ENCODE measurements at regions not wholly inside any gene's neighbourhood (a gene's known extent, or its start where the extent isn't known, plus 50 kb on each side); places are given as distances from the start of the nearest gene placed in this dataset.

DNA sequence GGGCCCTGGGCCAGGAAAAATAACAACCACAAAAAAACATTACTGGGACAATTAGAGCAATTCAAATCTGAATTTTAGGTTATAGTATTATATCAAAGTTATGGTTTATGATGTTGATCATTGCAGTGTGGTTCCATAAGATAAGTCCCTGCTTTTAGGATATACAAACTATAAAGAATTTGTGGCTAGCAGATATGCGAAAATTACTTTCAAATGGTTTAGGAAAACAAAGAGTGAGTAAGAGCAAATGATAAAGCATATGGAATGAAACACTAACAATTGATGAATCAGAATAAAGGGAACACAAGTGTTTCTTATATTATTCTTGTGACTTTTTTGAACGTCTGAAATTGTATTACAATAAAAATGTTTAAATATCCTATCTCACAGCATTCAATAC is 64.4 kb upstream of the HECTD2 start:
- CTCF ChIA-PET = no interaction called here
- no peak overlapping the region for H3K27ac Mint-ChIP-seq
- no CpG with 5 or more reads among the region's 2 CpGs for WGBS (ENCODE audit: insufficient coverage)

DNA sequence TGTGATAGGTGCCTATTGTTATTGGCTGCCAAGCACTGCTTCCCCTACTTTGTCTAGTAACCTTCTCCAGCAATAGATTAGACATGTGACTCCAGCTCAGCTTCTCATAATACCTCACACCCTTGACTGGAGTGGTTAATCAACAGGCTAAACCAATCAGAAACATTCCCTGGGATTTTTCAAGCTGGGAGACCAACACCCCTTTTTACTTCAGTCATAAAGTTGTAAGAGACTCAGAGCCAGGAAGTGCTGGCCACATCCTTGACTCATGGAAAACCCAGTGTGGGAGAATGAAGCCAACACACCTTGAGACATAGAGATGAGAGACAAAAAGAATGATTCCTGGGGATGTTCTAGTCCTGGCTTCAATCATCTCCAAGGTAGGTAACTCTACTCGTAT is 62.6 kb upstream of the HECTD2 start:
- Mint-ChIP-seq H3K4me3 (no peak overlapping the region), H3K27me3 (no peaks in the 10 kb centered on the region), H3K9me3 (no peaks in the 10 kb centered on the region), H3K36me3 (no peaks in the 10 kb centered on the region), H3K27ac (no peak overlapping the region), H3K4me1 (no peaks in the 10 kb centered on the region)
- H3K4me1 ChIP-seq (ENCODE audit: control insufficient read depth in 1 of 2, extremely low read depth in 1 of 2, insufficient read depth in 2 of 2, low read length in 2 of 2) = no peaks in the 10 kb centered on the region
- H3K4me3 ChIP-seq (ENCODE audit: control insufficient read depth in 1 of 2, extremely low read depth in 1 of 2, low read length in 1 of 2) = no peak overlapping the region
- no peak for ATAC-seq (replicated peaks in 1 of 4)
- H3K27ac ChIP-seq (ENCODE audit: low read length) = no peak overlapping the region
- no CpG with 5 or more reads among the region's 1 CpG for WGBS (ENCODE audit: insufficient coverage)
- CTCF ChIA-PET = interaction anchor here in 1 of 2 donors (0.7 kb wide), 1 partner anchor 38 kb away, joined by 3 read pairs; no protein-coding TSS in a partner anchor
- H3K9me3 ChIP-seq = no peaks in the 10 kb centered on the region
- H3K27me3 ChIP-seq (replicated peaks in 1 of 2; ENCODE audit: control insufficient read depth in 2 of 2, extremely low read depth in 1 of 2, insufficient read depth in 2 of 2, low read length in 1 of 2) = no peaks in the 10 kb centered on the region
- H3K36me3 ChIP-seq (ENCODE audit: control insufficient read depth in 2 of 2, extremely low read depth in 1 of 2, insufficient read depth in 1 of 2, low read length in 1 of 2) = no peaks in the 10 kb centered on the region
- POLR2A ChIA-PET = no interaction called here
- no peak for DNase-seq

More for the DNA sequence above, 64.4 kb upstream of the HECTD2 start:
- H3K27me3 Mint-ChIP-seq = no peaks in the 10 kb centered on the region
- no peaks in the 10 kb centered on the region for H3K27me3 ChIP-seq (replicated peaks in 1 of 2; ENCODE audit: control insufficient read depth in 2 of 2, extremely low read depth in 1 of 2, insufficient read depth in 2 of 2, low read length in 1 of 2)
- no peaks in the 10 kb centered on the region for H3K9me3 Mint-ChIP-seq
- no peaks in the 10 kb centered on the region for H3K36me3 Mint-ChIP-seq
- H3K9me3 ChIP-seq = no peaks in the 10 kb centered on the region
- no peak overlapping the region for H3K4me3 ChIP-seq (ENCODE audit: control insufficient read depth in 1 of 2, extremely low read depth in 1 of 2, low read length in 1 of 2)
- DNase-seq (no peak), ATAC-seq (replicated peaks in 1 of 4) (no peak)
- no peak overlapping the region for H3K4me3 Mint-ChIP-seq
- POLR2A ChIA-PET = no interaction called here
- H3K4me1 Mint-ChIP-seq = no peaks in the 10 kb centered on the region
- H3K36me3 ChIP-seq (ENCODE audit: control insufficient read depth in 2 of 2, extremely low read depth in 1 of 2, insufficient read depth in 1 of 2, low read length in 1 of 2) = no peaks in the 10 kb centered on the region
- H3K27ac ChIP-seq (ENCODE audit: low read length) = no peak overlapping the region
- H3K4me1 ChIP-seq (ENCODE audit: control insufficient read depth in 1 of 2, extremely low read depth in 1 of 2, insufficient read depth in 2 of 2, low read length in 2 of 2) = no peaks in the 10 kb centered on the region

DNA sequence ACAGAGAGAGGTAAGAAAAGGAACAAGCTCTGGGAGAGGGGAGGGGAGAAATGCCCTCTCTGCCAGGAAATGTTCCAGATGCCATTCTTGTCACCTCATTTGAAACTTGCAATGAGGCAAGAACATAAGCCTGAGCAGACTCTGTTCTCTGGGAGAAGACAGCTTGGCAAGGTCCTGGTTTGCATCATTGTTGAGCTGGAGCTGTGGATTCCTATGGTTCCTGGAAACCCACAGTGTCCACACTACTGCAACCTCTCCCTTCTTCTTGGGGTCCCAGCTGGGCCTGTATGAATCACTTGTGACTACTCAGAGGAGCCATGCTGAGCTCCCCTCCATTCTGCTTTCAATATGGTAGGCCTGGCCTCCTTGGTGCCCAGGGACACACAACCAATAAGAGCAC is 60.8 kb upstream of the HECTD2 start:
- no peaks in the 10 kb centered on the region for H3K27me3 ChIP-seq (replicated peaks in 1 of 2; ENCODE audit: control insufficient read depth in 2 of 2, extremely low read depth in 1 of 2, insufficient read depth in 2 of 2, low read length in 1 of 2)
- Mint-ChIP-seq H3K36me3 (no peaks in the 10 kb centered on the region), H3K27ac (no peak overlapping the region), H3K27me3 (peaks cover 2 to 5% of the 10 kb centered on the region in 2 donors), H3K9me3 (no peaks in the 10 kb centered on the region), H3K4me1 (no peaks in the 10 kb centered on the region), H3K4me3 (no peak overlapping the region)
- DNase-seq = no peak
- no peak overlapping the region for H3K4me3 ChIP-seq (ENCODE audit: control insufficient read depth in 1 of 2, extremely low read depth in 1 of 2, low read length in 1 of 2)
- H3K27ac ChIP-seq (ENCODE audit: low read length) = no peak overlapping the region
- H3K36me3 ChIP-seq (ENCODE audit: control insufficient read depth in 2 of 2, extremely low read depth in 1 of 2, insufficient read depth in 1 of 2, low read length in 1 of 2) = no peaks in the 10 kb centered on the region
- ATAC-seq (replicated peaks in 1 of 4) = no peak
- ChIA-PET CTCF (interaction anchor here in 1 of 2 donors (0.7 kb wide), 1 partner anchor 41 kb away, joined by 3 read pairs; no protein-coding TSS in a partner anchor), POLR2A (no interaction called here)
- no peaks in the 10 kb centered on the region for H3K4me1 ChIP-seq (ENCODE audit: control insufficient read depth in 1 of 2, extremely low read depth in 1 of 2, insufficient read depth in 2 of 2, low read length in 2 of 2)
- H3K9me3 ChIP-seq = no peaks in the 10 kb centered on the region

DNA sequence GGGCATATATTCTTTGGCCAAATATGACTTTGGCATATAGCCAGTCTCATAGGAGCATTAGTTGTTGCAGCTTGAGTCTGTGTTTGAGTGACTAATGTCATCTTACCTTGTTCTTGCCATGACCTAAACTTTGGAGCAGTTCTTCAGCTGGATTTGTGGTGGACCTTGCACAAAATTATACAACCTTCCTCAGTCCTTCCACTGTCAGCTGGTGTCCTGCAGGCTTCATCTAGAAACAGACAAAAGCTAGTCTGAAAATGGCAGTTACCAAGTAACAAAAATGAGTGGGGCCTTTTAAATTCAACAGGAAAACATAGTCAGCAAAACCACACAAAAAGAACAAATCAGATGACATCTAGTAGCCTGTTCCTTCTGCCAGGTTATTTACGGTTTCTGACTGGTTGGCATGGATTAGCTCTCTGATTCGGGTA is 59.5 kb upstream of the HECTD2 start:
- H3K4me1 ChIP-seq (ENCODE audit: control insufficient read depth in 1 of 2, extremely low read depth in 1 of 2, insufficient read depth in 2 of 2, low read length in 2 of 2) = no peaks in the 10 kb centered on the region
- ATAC-seq (replicated peaks in 1 of 4) = no peak
- H3K27ac Mint-ChIP-seq = no peak overlapping the region
- POLR2A ChIA-PET = no interaction called here
- H3K4me3 ChIP-seq (ENCODE audit: control insufficient read depth in 1 of 2, extremely low read depth in 1 of 2, low read length in 1 of 2) = no peak overlapping the region
- H3K4me1 Mint-ChIP-seq = no peaks in the 10 kb centered on the region
- H3K36me3 Mint-ChIP-seq = no peaks in the 10 kb centered on the region
- no peak overlapping the region for H3K4me3 Mint-ChIP-seq
- no CpG with 5 or more reads among the region's 2 CpGs for WGBS (ENCODE audit: insufficient coverage)
- CTCF ChIA-PET = interaction anchor here in 1 of 2 donors (0.6 kb wide), 1 partner anchor 11 kb away, joined by 4 read pairs; no protein-coding TSS in a partner anchor
- peaks cover 6 to 15% of the 10 kb centered on the region in 2 donors for H3K27me3 Mint-ChIP-seq
- H3K36me3 ChIP-seq (ENCODE audit: control insufficient read depth in 2 of 2, extremely low read depth in 1 of 2, insufficient read depth in 1 of 2, low read length in 1 of 2) = no peaks in the 10 kb centered on the region
- no peaks in the 10 kb centered on the region for H3K9me3 Mint-ChIP-seq
- no peak overlapping the region for H3K27ac ChIP-seq (ENCODE audit: low read length)
- H3K27me3 ChIP-seq (replicated peaks in 1 of 2; ENCODE audit: control insufficient read depth in 2 of 2, extremely low read depth in 1 of 2, insufficient read depth in 2 of 2, low read length in 1 of 2) = no peaks in the 10 kb centered on the region
- no peaks in the 10 kb centered on the region for H3K9me3 ChIP-seq
- DNase-seq = no peak

- DNase-seq (no peak), ATAC-seq (replicated peaks in 1 of 4) (no peak)
- no peaks in the 10 kb centered on the region for H3K36me3 ChIP-seq (ENCODE audit: control insufficient read depth in 2 of 2, extremely low read depth in 1 of 2, insufficient read depth in 1 of 2, low read length in 1 of 2)
- no peak overlapping the region for H3K27ac ChIP-seq (ENCODE audit: low read length)
- POLR2A ChIA-PET = no interaction called here
- peaks cover 0 to 7% of the 10 kb centered on the region in 2 experiments for H3K27me3 ChIP-seq (replicated peaks in 1 of 2; ENCODE audit: control insufficient read depth in 2 of 2, extremely low read depth in 1 of 2, insufficient read depth in 2 of 2, low read length in 1 of 2)
- no peak overlapping the region for H3K4me3 ChIP-seq (ENCODE audit: control insufficient read depth in 1 of 2, extremely low read depth in 1 of 2, low read length in 1 of 2)
- CTCF ChIA-PET = no interaction called here
- H3K4me3 Mint-ChIP-seq = no peak overlapping the region
- no CpG with 5 or more reads among the region's 1 CpG for WGBS (ENCODE audit: insufficient coverage)
- no peaks in the 10 kb centered on the region for H3K4me1 ChIP-seq (ENCODE audit: control insufficient read depth in 1 of 2, extremely low read depth in 1 of 2, insufficient read depth in 2 of 2, low read length in 2 of 2)
- H3K27ac Mint-ChIP-seq = no peak overlapping the region
- H3K9me3 ChIP-seq = no peaks in the 10 kb centered on the region
- H3K9me3 Mint-ChIP-seq = no peaks in the 10 kb centered on the region
- H3K36me3 Mint-ChIP-seq = no peaks in the 10 kb centered on the region
- peaks cover 11 to 27% of the 10 kb centered on the region in 2 donors for H3K27me3 Mint-ChIP-seq
- H3K4me1 Mint-ChIP-seq = no peaks in the 10 kb centered on the region
Measured at GRCh38 chr10:91352760-91353159, 57.4 kb upstream of the HECTD2 start.

DNA sequence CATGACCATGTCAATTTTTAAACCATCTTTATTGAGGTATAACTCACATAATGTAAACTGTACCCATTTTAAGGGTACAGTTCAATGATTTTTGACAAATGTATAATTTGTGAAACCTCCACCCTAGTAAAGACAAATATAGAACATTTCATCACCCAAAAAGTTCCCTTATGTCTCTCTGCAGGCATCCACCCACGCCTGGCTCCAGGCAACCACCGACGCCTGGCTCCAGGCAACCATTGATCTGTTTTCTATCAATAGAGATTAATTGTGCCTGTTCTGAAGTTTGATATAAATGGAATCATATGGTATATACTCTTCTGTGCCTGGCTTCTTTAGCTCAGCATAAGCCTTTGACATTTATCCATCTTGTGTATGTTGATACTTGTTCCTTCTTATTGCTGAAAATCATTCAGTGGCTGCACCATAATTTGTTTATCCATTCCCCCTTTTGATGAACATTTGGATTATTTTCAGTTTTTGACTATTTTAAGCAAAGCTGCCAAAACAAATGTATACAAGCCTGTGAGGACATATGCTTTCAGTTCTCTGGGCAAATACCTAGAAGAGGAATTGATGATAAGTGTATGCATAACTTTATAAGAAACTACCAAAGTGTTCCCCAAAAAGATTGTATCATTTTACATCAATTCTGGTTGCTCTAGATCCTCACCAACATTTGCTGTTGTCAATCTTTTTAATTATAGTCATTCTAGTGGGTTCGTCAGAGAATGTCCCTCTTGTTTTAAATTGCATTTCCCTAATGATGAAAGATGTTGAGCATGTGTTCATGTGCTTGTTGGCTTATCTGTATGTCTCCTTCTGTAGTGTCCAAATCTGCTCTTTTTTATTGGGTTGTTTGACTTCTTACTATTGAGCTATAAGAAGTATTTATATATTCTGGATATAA is 55.7 kb upstream of the HECTD2 start:
- POLR2A ChIA-PET = no interaction called here
- H3K4me3 Mint-ChIP-seq = no peak overlapping the region
- no peak for DNase-seq
- Histone ChIP-seq H3K4me3 (ENCODE audit: control insufficient read depth in 1 of 2, extremely low read depth in 1 of 2, low read length in 1 of 2) (no peak overlapping the region), H3K27me3 (replicated peaks in 1 of 2; ENCODE audit: control insufficient read depth in 2 of 2, extremely low read depth in 1 of 2, insufficient read depth in 2 of 2, low read length in 1 of 2) (peaks cover 0 to 7% of the 10 kb centered on the region in 2 experiments), H3K4me1 (ENCODE audit: control insufficient read depth in 1 of 2, extremely low read depth in 1 of 2, insufficient read depth in 2 of 2, low read length in 2 of 2) (no peaks in the 10 kb centered on the region), H3K9me3 (no peaks in the 10 kb centered on the region), H3K27ac (ENCODE audit: low read length) (no peak overlapping the region), H3K36me3 (ENCODE audit: control insufficient read depth in 2 of 2, extremely low read depth in 1 of 2, insufficient read depth in 1 of 2, low read length in 1 of 2) (no peaks in the 10 kb centered on the region)
- WGBS (ENCODE audit: insufficient coverage) = no CpG with 5 or more reads among the region's 4 CpGs
- H3K27me3 Mint-ChIP-seq = peaks cover 17 to 34% of the 10 kb centered on the region in 2 donors
- no peaks in the 10 kb centered on the region for H3K36me3 Mint-ChIP-seq
- no peak overlapping the region for H3K27ac Mint-ChIP-seq
- CTCF ChIA-PET = interaction anchor here in 1 of 2 donors (0.6 to 0.9 kb wide), 2 partner anchors 27 to 36 kb away, joined by 3 to 5 read pairs; no protein-coding TSS in a partner anchor
- H3K9me3 Mint-ChIP-seq = no peaks in the 10 kb centered on the region
- no peak for ATAC-seq (replicated peaks in 1 of 4)
- H3K4me1 Mint-ChIP-seq = no peaks in the 10 kb centered on the region

Measured in T-cell (primary cell).